ENCODE measurements at regions not wholly inside any gene's neighbourhood (a gene's known extent, or its start where the extent isn't known, plus 50 kb on each side); places are given as distances from the start of the nearest gene placed in this dataset.

- ChIA-PET POLR2A (no interaction called here), CTCF (interaction anchor here (1.6 kb wide), 1 partner anchor 92 kb away, joined by 3 read pairs; no protein-coding TSS in a partner anchor)
- peaks cover 67% of the 10 kb centered on the region for H3K4me1 Mint-ChIP-seq
- H3K36me3 Mint-ChIP-seq, result peaks cover 60% of the 10 kb centered on the region
- H3K27ac Mint-ChIP-seq, result no peak overlapping the region
- ATAC-seq (no peak), DNase-seq (ENCODE audit: low spot score) (no peak)
- H3K4me3 Mint-ChIP-seq, result no peak overlapping the region
- H3K9me3 Mint-ChIP-seq, result peaks cover 28% of the 10 kb centered on the region
- no peaks in the 10 kb centered on the region for H3K27me3 Mint-ChIP-seq (ENCODE audit: low read depth)
- TF ChIP-seq ESRRA (CRISPR knock-in tag; IDR thresholded peaks at IDR 0.05; ENCODE audit: borderline replicate concordance) (no peak), FOXK1 (CRISPR knock-in tag; IDR thresholded peaks at IDR 0.05) (no peak), CREM (CRISPR knock-in tag; IDR thresholded peaks at IDR 0.05) (0 out of 2 replicates have a peak, but pooled peaks have one; percentile 40), PRDM15 (CRISPR knock-in tag; IDR thresholded peaks at IDR 0.05) (no peak), JAZF1 (CRISPR knock-in tag; IDR thresholded peaks at IDR 0.05) (no peak), CBFB (CRISPR knock-in tag; IDR thresholded peaks at IDR 0.05; ENCODE audit: low read depth) (no peak), ATF1 (CRISPR knock-in tag; IDR thresholded peaks at IDR 0.05) (no peak), IRF1 (CRISPR knock-in tag; IDR thresholded peaks at IDR 0.05) (no peak), USF1 (CRISPR knock-in tag; IDR thresholded peaks at IDR 0.05) (no peak), PRRX2 (CRISPR knock-in tag; IDR thresholded peaks at IDR 0.05) (peak; percentile 51; the same call in 1 of the 2 replicates), PREB (CRISPR knock-in tag; IDR thresholded peaks at IDR 0.05; ENCODE audit: borderline replicate concordance) (no peak), CREB1 (CRISPR knock-in tag; IDR thresholded peaks at IDR 0.05) (no peak), ZNF416 (CRISPR knock-in tag; IDR thresholded peaks at IDR 0.05) (0 out of 2 replicates have a peak, but pooled peaks have one; percentile 21), TEAD1 (CRISPR knock-in tag; IDR thresholded peaks at IDR 0.05) (no peak)
- TF ChIP-seq, protein P1, sequence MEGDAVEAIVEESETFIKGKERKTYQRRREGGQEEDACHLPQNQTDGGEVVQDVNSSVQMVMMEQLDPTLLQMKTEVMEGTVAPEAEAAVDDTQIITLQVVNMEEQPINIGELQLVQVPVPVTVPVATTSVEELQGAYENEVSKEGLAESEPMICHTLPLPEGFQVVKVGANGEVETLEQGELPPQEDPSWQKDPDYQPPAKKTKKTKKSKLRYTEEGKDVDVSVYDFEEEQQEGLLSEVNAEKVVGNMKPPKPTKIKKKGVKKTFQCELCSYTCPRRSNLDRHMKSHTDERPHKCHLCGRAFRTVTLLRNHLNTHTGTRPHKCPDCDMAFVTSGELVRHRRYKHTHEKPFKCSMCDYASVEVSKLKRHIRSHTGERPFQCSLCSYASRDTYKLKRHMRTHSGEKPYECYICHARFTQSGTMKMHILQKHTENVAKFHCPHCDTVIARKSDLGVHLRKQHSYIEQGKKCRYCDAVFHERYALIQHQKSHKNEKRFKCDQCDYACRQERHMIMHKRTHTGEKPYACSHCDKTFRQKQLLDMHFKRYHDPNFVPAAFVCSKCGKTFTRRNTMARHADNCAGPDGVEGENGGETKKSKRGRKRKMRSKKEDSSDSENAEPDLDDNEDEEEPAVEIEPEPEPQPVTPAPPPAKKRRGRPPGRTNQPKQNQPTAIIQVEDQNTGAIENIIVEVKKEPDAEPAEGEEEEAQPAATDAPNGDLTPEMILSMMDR (IDR thresholded peaks at IDR 0.05), result no peak
- TF ChIP-seq, protein P2, sequence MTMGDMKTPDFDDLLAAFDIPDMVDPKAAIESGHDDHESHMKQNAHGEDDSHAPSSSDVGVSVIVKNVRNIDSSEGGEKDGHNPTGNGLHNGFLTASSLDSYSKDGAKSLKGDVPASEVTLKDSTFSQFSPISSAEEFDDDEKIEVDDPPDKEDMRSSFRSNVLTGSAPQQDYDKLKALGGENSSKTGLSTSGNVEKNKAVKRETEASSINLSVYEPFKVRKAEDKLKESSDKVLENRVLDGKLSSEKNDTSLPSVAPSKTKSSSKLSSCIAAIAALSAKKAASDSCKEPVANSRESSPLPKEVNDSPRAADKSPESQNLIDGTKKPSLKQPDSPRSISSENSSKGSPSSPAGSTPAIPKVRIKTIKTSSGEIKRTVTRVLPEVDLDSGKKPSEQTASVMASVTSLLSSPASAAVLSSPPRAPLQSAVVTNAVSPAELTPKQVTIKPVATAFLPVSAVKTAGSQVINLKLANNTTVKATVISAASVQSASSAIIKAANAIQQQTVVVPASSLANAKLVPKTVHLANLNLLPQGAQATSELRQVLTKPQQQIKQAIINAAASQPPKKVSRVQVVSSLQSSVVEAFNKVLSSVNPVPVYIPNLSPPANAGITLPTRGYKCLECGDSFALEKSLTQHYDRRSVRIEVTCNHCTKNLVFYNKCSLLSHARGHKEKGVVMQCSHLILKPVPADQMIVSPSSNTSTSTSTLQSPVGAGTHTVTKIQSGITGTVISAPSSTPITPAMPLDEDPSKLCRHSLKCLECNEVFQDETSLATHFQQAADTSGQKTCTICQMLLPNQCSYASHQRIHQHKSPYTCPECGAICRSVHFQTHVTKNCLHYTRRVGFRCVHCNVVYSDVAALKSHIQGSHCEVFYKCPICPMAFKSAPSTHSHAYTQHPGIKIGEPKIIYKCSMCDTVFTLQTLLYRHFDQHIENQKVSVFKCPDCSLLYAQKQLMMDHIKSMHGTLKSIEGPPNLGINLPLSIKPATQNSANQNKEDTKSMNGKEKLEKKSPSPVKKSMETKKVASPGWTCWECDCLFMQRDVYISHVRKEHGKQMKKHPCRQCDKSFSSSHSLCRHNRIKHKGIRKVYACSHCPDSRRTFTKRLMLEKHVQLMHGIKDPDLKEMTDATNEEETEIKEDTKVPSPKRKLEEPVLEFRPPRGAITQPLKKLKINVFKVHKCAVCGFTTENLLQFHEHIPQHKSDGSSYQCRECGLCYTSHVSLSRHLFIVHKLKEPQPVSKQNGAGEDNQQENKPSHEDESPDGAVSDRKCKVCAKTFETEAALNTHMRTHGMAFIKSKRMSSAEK (CRISPR knock-in tag; IDR thresholded peaks at IDR 0.05; ENCODE audit: borderline replicate concordance), result peak; percentile 61; the same call in 1 of the 2 replicates
- TF ChIP-seq, protein P3, sequence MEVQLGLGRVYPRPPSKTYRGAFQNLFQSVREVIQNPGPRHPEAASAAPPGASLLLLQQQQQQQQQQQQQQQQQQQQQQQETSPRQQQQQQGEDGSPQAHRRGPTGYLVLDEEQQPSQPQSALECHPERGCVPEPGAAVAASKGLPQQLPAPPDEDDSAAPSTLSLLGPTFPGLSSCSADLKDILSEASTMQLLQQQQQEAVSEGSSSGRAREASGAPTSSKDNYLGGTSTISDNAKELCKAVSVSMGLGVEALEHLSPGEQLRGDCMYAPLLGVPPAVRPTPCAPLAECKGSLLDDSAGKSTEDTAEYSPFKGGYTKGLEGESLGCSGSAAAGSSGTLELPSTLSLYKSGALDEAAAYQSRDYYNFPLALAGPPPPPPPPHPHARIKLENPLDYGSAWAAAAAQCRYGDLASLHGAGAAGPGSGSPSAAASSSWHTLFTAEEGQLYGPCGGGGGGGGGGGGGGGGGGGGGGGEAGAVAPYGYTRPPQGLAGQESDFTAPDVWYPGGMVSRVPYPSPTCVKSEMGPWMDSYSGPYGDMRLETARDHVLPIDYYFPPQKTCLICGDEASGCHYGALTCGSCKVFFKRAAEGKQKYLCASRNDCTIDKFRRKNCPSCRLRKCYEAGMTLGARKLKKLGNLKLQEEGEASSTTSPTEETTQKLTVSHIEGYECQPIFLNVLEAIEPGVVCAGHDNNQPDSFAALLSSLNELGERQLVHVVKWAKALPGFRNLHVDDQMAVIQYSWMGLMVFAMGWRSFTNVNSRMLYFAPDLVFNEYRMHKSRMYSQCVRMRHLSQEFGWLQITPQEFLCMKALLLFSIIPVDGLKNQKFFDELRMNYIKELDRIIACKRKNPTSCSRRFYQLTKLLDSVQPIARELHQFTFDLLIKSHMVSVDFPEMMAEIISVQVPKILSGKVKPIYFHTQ (CRISPR knock-in tag; IDR thresholded peaks at IDR 0.05), result peak; percentile 67; the same call in 1 of the 2 replicates
- TF ChIP-seq, protein P4, sequence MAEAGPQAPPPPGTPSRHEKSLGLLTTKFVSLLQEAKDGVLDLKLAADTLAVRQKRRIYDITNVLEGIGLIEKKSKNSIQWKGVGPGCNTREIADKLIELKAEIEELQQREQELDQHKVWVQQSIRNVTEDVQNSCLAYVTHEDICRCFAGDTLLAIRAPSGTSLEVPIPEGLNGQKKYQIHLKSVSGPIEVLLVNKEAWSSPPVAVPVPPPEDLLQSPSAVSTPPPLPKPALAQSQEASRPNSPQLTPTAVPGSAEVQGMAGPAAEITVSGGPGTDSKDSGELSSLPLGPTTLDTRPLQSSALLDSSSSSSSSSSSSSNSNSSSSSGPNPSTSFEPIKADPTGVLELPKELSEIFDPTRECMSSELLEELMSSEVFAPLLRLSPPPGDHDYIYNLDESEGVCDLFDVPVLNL (CRISPR knock-in tag; IDR thresholded peaks at IDR 0.05; ENCODE audit: borderline replicate concordance, low read depth), result no peak
Measured at GRCh38 chr1:232139444-232139843, 490.5 kb downstream of the SIPA1L2 start.
